ENCODE measurements at regions not wholly inside any gene's neighbourhood (a gene's known extent, or its start where the extent isn't known, plus 50 kb on each side); places are given as distances from the start of the nearest gene placed in this dataset.
A peak's percentile ranks its signal among the peaks of the same experiment; 100 is the strongest.

DNA sequence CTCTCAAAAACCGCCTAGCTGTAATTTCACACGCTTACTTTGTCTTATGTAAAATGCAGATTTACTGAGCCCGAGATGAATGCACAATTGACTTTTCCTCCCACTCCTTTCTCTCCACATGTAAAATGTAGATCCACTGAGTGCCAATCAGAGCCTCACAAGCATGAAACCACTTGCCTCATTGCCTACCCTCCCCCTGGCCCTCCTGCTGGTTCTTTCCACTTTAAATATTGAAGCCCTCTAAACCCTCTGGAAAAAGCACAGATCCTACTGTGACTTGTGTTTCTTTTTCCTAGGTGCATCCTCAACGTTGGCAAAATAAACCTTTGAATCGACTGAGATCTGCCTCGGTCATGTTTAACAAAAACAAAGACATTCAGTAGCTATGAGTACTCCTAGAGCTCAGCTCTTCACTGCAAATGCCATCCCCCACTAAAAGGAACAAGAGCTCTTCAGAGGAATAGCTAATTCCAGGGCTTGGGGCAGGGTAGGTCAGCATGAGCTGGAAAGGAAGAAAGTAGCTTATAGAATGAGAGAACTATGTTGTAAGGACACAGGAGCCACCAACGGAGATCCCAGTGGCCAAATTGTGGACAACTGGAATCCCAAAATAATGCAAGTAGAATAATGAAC is 365.5 kb upstream of the RUNX1 start:
- no peak for DNase-seq

DNA sequence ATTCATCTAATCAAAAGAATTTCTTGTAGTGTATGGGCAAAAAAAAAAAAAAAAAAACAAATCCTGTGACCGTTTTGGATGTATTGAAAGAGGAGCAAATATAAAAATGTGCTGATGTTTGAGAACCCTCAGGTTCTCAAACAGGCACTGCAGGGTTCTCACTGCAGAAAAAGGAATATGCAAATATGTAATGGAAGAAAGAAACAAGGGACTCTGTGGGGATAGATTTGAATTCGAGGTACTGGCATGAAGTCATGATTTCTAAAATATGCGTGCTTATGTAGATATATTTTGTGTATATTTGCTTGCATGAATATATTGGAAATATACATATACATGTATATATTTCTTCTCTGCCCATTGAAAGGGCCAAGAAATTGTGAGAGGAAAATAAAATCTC is 365.0 kb upstream of the RUNX1 start:
- no peak for DNase-seq

DNA sequence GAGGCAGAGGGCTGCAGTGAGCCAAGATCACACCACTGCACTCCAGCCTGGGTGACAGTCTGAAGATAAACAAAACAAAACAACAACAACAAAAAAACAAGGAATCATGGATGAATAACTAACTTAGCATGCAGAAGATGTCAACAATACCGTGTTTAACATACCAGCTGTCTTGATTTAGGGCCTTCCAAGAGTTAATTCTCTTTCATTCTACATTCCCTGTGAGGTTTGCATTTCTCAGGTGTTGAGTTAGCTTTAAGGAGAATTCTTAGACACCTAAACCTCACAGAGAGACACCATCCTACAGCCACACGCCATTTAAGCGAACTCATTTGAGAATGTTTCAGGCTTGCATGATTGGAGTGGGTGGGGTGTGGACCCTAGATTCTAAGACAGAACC is 363.1 kb upstream of the RUNX1 start:
- no peak for DNase-seq

DNA sequence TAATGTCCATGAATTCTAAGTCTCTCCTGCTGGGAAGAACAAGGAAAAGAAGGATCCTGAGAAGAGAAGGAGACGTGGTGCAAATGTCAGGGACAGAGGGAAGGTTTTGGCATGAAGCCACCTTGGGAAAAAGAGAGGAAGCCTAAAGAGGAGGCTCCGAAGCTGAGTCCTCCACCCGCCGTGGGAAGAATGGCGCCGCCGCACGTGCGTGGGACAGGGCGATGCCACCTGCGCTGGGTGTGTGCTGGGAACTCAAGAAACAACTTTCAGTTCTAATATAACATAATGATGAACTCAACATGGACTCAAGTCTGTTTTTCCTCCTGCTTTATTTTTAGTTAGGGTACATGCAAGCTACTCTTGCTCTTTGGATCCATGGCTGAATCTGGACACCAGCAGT is 362.3 kb upstream of the RUNX1 start:
- no peak for DNase-seq

DNA sequence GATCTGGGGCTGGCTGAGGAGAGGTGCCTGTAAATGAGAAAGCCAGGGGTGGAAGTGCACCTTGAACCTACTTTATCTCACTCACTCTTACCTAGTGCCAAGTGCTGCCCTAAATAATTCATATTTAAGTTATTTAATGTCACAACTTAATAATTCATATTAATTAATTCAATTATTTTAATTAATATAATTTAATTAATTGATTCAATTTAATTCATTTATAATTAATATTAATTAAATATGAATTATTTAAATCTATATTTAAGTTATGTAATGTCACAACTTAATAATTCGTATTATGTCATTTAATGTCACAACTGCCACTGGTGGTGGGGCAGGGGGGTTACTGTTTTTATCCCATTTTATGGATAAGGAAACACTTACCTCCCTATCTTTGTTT is 361.6 kb upstream of the RUNX1 start:
- DNase-seq: no peak

DNA sequence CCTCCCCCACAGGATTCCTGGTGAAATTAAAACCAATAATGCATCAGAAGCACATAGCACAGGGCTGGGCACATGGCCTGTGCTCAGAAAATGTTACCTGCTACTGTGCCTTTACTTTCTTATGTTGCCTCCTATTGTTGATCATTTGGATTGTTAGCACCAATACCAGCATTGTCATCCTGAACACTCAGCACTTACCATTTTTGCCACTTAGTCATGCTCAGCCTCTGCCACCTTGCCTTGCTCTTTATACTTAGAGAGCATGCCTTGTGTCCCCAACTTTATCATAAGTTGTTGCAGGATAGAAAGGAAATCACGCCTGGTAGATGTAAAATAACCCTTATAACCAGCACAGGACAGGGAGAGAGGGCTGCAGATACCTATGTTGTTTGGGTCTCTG is 361.0 kb upstream of the RUNX1 start:
- DNase-seq: no peak

DNA sequence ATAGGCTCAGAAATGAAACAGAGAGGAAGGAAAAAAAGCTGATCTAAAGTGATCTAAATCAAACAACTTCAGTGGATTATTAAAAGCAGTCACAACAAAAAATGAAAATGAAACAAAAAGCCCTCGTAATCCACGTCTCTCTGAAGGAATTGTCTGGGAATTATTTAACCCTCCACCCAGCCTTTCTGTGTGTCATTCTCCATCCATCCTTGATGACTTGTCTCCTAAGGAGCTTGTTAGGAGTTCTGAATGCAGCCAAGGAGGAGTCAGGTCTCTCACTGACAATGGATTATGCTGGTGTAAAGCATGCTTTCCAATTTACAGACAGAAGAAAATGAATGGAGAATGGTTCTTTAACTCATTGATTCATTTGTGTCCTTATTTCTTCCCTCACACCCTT is 359.3 kb upstream of the RUNX1 start:
- DNase-seq: no peak

DNA sequence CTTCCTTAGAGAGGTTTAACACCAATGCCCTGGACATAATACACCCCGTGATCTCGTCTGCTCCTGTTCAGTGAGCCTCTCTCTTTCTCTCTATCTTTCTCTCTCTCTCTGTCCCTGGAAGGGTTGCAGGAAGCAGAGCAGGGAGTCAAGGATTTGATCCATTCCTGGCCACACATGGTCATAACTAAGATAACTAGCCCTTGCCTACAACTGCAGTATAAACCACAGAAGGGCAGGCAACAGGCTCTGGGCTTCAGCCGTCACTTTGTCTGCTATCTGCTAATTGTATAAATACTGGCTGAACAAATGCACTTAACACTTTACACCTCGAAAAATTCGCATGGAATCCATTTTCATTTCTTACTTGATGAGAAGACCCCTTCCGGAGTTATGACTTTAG is 357.5 kb upstream of the RUNX1 start:
- no peak for DNase-seq

DNA sequence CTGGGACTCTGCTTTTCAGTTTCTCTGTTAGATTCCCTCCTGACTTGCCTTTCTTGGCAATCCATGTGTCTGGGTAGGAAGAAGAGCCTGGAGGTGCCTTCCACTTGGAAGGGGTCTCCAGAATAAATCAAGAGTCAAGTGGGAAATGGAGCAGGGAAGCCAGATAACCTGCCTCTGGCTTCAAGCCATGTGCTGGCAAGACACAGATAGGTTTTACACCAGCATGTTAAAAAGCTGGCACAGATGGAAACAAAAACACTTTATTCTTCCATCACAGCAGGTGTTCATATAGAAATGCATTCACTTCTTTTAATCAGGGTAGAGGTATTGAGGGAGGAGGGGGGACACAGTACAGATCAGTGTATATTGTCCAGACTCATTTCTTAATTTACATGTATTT is 356.9 kb upstream of the RUNX1 start:
- no peak for DNase-seq

DNA sequence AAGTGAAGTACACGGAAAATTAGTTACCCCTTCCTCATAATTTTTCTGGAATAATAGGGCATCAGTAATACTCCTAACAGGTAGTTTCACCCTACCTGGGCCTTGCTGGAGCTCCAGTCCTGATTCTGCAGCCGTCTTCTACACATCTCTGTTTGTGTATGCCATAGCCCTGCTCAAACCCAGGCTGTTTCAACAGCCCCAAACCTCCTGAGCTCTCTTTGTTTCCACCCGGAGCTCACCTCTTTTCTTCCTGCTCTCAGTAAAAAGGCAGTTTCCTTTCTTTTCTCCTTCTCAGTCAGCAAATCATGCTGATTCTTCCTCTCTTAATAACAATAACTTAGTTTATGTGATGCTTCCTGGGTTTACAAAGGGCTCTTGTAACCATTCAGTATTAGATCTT is 355.1 kb upstream of the RUNX1 start:
- DNase-seq: no peak

DNA sequence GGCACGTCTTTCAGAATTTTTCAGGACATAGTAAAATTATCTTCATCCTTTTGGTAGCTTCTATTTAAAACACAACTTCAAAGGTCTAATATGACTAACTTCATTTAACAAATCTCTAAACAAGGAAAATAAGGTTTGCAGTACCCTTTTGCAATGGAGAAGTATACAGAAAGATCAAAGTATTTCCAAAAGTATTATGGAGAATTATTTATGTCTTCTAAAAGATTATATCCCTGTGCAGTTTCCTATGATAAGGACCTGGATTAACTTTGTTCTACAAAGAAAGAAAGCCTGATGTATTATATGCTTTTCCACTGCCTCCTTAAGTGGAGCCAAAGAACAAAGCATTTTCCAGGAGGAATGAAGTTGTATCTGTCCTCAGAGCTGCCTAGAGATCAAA is 353.0 kb upstream of the RUNX1 start:
- DNase-seq: no peak

DNA sequence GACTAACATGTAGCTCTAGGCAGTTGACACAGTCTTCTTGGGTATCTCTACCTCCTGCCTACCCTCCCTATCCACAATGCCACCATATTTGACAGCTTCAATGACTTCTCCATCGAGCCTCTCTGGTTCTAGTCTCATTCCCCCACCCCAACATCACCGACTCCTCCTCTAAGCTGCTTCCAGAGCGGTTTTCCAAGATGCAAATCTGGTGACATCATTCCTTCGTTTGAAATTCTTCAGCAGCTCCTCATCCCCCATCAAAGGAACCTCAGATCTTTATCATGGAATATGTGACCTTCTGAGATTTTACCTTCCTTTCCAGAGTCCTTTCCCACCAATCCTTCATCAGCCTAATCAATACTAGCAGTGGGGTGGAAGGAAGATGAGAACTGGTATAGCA is 352.4 kb upstream of the RUNX1 start:
- no peak for DNase-seq

DNA sequence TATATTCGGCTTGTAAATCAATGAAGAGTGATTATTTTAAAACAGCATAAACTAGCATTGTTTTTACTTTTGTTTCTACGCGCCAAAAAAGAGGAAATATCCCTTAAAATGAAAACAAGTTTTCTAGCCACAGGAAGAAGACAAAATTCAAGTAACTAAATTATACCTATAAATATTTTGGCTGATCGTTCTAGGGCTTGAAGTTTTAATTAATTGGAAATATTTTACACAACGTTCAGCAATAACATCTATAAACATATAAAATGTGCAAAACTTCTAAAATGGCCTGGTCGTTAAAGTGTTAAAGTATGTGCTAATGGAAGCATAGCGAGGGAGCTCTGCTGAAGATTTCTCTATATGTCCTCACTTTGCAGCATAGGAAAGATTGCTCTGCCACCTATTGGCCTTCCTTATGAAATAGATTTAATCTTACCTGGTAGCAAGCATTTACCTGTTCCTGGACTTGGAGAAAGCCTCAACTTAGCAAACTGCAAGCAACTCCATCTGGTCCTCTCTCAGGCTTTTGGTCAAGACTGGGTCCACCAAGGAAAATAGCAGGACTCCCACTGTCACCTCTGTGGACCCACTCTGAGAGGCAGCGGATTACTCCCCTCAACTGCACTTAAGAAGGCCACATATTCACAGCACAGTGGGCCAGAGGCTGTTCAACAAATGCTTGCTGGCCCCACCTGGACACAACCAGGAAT is 351.3 kb upstream of the RUNX1 start:
- DNase-seq: peak; percentile 1

DNA sequence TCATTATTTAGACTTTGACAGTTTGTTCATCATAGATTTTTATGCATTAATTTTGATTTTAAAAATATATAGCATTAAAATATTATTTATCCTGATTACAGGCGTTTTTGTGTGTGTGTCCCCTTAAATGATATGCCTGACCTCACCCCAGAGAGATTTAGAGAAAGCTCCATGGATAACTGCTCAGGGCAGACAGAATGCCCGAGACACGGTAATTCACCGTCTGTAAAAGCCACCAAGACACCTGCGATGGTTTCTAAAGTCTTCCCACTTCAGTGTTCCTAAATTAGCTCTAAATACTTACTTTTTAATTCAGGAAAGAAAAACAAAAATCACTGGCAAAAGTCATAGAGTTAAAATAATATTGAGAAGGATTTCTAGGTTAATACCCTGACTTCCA is 350.6 kb upstream of the RUNX1 start:
- no peak for DNase-seq

DNA sequence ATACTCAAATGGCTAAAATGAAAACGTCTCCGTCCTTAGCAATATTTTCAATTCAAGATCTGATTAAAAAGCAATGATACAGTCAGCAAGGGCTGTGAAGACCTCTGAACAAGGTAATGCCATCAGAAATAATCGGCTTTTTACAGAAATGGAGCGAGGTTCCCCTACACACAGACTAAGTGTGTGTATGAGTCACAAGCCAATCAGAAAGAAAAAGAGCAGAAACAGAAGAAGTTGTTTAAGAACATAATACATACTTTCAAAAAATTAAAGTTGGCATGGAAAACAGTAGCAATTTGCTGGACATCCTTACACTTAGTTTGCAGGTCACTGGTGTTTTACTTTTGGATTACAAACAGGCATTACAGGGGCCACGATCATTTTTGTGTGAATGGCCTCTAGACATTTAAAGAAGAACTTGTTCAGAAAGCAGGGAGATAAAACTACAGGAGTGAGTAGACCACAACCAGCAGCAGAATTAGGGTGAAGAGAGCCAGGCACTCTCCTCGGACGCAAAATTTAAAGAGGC is 350.0 kb upstream of the RUNX1 start:
- DNase-seq: no peak

DNA sequence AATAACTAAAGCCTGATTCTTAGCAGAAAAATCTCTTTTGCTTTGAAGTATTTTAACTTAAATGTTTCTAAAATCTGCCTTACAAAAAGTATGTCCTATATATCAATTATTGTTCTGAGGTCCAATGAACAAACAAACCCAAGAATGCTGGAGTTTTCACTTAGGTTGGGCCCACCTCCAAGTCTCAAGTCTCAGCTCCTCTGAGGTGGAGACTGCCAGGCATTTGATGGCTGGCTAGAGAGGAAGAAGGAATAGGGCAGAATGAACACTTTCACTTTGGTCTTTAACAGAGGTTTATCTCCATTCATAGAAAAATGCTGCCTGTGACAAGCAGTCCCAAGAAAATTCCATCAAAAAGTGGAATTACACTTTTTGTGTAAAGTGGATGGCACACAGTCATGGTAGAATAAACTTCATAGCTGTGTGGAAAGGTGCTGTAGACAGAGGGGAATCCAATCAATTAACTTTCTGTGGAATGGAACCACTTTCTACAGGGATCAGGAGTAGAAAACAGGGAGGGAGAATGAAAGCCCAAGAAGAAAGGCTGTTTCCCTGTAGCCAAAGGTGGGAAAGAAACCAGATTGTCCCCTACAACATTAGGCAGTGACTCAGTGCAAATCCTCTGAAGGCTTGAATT is 349.4 kb upstream of the RUNX1 start:
- DNase-seq: no peak

DNA sequence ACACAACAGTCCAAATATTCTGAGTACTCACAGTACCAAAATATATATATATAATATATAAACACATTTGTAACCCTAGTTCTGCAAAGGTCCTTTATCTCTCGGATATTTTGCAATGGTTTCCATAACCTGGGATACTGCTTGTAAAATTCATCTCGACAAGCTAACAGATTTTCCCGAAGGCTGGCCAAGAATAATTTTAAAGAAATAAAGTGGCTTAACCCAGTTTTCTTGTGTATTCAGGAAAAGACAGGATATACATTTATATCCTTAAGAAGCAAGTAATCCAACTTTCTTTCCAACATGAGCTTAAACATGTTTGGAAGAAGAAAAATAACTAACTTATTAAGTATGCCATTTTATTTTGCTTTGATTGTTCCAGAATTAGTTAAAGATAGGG is 348.7 kb upstream of the RUNX1 start:
- DNase-seq: no peak

DNA sequence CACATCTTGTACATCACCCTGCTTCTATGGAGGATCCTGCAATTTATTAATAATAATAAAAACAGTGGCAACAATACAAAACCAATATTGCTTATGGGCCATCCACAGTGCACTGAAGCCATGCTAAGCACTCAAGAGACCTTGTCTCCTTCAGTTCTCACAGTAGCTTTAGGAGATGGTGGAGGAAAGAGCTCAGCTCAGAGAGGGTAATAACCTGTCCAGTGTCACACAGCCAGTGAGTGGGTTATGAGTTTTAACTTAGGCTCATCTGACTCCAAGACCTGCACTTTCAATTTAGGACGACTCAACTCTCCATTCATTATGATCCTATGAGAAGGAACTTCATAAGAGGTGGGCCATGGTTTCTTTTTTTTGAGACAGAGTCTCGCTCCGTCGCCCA is 347.6 kb upstream of the RUNX1 start:
- no peak for DNase-seq

DNA sequence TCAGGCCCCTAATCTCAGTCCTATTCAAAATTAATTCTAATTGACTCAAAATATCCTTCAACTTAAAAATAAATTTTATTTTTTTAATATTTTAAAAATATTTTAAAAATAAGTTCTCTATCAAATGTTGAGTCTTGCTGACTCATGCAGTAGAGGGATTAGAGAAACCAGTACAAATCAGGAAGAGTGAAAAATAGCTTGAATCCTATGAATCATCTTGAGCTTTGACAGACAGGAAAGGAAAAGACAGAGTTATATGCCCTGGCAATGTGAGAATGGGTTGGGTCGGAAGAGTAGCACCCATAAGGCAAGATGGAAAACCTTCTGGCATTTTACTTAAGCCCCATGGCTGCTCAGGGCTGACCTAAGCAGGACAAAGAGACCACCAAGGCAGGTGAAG is 346.6 kb upstream of the RUNX1 start:
- DNase-seq: no peak

DNA sequence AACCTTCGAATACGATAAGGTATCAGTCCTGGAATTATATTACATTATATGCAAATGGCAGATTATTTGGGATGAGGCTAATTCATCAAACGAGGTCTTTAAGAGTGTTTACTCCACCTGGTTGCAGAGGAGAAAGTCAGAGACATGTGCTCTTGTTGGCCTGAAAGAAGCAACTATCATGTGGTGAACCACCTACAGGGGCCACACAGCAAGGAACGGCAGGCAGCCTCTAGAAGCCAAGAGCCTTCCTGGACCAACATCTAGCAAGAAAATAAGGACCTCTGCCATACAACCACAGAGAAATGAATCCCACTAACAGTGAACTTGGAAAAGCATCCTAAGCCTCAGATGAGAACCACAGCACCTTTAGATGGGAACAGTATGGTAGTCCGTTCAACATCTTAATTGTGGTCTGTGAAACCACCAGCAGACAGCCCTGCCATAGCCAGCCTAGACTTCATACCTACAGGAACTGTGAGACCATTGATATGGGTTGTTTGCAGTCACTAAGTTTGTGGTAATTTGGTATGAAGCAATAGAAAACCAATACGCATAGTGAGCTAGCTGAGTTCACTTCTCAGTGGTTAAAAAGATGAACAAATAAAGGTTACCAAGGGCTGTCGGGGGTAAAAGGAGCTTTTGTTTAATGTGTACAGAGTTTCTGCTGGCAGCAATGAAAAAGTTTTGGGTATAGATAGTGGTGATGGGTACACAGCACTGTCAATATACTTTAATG is 345.7 kb upstream of the RUNX1 start:
- DNase-seq: no peak

DNA sequence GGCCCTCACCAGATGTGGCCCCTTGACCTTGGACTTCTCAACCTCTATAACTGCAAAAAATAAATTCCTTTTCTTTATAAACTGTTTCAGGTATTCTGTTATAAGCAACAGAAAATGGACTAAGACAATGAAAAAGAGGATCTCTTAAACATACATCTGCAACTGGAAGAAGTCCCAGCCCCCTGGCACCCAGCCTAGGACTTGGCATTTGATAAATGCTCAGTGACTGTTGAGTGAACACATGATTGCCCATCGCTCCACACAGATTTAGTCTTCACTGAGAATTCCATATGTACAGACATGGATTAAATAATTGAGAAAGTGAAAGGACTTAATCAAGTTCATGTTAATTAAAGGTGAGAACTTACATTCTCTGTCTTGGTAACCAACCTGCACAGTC is 344.9 kb upstream of the RUNX1 start:
- no peak for DNase-seq

DNA sequence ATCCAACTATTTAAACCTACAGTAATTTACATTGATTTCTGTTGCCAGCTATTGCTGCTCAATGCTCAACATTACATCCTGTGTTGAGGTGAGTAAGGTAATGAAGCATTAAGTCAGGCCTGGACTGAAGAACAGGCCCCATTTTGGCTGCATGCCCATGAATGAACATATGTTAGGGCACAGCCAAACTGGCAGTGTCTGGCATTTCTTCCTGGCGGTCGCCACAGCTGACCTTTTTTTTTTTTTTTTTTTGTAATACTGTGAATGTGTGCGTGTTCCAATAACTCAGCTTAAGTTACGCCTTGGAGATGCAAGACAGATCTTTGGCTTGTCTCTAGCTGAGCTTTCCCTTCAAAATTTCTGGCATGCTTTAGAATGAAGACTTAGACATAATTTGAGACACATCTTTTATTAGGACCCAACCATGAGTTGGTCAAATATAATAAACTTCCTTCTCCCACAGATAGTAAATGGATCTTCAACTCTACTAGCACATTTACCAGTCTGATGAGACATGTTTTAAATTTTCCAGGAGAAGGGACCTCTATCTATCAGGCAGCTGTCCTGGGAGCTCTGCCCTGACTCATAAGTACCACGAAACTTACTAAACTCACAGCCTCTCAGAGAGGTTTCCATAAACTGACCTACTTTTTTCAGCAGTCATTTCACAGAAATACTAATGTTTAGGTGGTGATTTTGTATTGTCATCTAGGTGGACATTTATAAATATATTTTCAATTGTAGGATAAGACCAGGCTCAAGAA is 341.1 kb upstream of the RUNX1 start:
- DNase-seq: no peak

DNA sequence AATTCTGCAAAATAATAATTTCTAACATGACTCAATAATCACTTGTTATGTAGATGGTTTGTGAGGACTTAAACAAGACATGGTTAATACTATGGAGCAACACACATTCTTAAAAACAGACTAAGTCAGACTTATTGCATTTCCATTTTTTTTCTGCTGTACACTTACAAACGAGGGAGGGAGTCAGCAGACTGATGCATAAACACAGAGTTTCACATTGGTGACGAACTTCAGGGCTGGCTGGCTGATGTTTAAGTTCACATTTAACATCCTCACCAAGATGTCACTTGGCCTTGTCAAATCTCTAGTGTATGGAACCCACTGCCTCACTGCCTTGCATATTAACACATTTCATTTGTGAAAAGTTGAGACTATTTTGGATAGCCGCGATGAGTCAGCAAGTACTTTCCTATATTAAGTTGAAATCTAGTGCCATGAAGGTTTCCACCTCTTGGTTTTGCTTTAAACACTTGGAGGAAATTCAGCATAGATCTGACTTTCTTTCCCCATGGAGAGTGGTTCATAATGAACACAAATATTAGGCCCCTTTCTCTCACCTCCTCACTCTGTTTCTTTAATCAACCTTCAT is 337.5 kb upstream of the RUNX1 start:
- DNase-seq: no peak

Data from CD4-positive, alpha-beta T cell treated with Interferon gamma for 1 hour (primary cell).